ENCODE measurements at regions not wholly inside any gene's neighbourhood (a gene's known extent, or its start where the extent isn't known, plus 50 kb on each side); places are given as distances from the start of the nearest gene placed in this dataset.

DNA sequence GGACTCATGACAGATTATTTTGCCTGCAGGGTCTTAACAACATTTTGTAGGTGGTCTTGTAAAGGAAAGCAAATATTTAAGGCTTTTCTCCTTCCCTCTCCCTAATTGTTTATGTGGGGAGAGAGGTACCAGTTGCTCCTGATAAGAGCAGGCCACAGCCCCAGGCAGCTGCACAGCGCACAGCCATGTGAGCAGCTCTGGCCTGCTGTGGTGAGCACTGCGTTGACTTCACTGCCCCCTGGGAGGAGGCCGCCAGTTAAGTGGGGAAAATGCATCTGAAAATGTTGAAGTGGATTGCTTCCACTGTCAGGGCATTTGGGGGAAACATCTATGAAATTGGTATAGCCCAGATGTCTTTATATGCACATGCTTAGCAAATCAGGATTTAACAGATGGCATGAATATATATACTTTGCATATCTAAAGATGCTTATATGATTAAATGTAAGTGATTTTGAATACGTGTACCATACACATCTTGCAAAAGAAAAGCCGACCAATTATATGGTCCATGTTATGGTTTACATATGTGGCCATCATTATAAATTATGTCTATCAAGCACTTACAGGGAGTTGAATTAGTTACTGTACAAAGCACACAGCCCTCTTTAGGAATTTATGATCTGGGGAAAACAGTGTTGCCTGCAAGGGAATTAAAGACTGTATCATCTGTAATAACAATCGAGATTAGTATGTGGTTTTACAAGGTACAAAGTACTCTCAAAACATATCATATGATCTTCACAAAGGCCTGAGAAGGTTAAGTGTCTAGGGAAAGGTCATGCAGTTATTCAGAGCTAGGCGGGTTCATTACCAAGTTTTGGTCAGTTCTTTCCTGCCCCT is 132.1 kb downstream of the RHOU start:
- no peak for DNase-seq (ENCODE audit: low read depth in 4 of 4, low spot score in 3 of 4)

DNA sequence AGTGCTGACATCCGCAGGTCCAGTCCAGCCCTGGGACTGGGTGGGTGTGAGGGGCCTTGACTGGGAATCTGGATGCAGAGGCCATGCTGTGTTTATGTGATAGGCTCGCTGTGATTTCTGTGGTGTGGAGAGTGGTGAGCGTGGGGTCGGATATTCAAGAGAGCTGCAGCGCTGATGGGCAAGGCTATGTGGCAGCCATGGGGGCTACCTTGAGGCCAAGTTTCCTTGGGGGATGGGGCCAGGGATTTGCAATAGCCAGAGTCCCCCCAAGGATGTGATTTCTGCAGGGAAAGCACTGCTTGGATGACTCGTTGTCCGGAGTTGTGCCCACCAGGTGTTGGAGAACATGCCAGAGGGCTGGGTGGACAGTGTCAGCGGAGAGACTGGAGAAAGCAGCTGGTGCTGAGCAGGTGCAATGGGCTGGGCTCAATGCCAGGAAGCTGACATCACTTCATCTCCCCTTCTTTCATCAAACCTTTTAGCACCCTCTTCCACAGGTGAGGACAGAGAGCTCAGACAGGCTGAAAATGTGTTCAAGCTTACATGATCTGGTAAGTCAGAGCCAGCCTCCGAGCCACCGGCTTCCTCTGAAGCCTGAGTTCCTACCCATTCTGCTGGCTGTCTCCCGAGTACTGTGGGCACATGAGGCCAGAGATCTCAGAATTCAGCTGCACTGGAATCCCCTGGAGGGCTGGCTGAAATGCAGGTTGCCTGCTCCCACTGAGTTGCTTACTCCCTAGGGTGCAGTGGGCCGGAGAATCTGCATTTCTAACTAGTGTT is 132.9 kb downstream of the RHOU start:
- no peak for DNase-seq (ENCODE audit: low read depth in 4 of 4, low spot score in 3 of 4)

- DNase-seq (ENCODE audit: low read depth in 4 of 4, low spot score in 3 of 4) = no peak
Measured at GRCh38 chr1:228868731-228869024, 133.4 kb downstream of the RHOU start.

DNA sequence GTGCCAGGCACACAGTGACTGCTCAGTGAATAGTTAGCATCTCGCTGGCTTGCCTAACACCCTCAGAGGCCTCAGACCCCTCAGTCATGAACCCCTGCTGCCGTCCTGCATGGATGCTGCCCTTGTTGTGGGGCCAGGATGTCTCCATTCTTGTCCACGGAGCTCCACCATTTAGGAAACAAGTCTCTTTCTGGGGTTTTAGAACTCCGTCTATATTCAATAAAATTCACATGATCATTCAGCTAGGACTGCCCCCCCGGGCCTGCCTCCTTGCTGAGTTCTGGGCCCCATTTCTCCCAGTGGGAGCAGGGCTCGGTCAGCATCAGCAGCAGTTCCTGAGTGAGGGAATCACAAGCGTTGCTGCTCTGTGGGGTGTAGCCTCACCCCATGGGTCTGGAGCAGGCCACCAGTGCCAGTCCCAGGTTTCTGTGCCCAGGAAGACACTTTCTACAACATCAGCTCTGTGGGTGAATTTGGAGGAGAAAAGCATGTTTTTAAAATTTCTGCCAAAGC is 134.1 kb downstream of the RHOU start:
- DNase-seq (ENCODE audit: low read depth in 4 of 4, low spot score in 3 of 4) = no peak

- no peak for DNase-seq (ENCODE audit: low read depth in 4 of 4, low spot score in 3 of 4)
Measured at GRCh38 chr1:228870041-228870713, 134.9 kb downstream of the RHOU start.

DNA sequence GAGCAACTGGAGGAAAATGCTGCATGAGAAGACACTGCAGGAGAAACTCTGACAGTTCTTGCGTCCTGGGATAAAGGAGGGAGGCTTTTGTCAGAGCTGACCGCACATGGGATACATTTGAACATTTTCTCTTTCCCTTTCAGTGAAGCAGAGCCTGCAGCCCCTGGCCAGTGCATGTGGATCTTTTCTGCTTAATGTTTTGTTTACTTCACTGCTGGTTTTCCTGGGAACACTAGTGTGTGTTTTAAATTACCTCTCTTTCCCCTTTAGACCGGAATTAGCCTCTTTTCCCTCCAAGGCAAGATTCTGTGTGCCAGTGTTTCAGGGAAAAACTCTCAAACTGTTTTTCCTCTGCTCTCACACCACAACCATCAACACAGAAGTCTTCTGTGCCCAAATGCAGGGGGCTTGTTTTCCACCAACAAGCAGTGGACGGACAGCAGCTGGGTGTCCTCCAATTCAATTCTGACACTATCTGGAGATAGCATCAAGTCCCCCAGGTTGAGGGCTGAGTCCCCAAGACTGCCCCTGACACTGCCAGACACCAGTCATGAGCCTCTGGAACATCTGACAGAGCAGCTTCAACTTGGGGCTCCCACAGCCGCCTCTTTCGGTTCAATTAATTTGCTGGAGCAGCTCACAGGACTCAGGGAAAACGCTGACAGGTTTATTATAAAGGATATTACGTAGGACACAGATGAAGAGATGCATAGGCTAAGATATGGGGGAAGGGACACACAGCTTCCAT is 136.2 kb downstream of the RHOU start:
- peak in 2 of 4 donors; percentile 32 to 55 for DNase-seq (ENCODE audit: low read depth in 4 of 4, low spot score in 3 of 4)

GRCh38 chr1:228872080-228872479 is 136.8 kb downstream of the RHOU start:
- DNase-seq (ENCODE audit: low read depth in 4 of 4, low spot score in 3 of 4) = no peak

GRCh38 chr1:228873709-228874108 is 138.4 kb downstream of the RHOU start:
- DNase-seq (ENCODE audit: low read depth in 4 of 4, low spot score in 3 of 4) = no peak

DNA sequence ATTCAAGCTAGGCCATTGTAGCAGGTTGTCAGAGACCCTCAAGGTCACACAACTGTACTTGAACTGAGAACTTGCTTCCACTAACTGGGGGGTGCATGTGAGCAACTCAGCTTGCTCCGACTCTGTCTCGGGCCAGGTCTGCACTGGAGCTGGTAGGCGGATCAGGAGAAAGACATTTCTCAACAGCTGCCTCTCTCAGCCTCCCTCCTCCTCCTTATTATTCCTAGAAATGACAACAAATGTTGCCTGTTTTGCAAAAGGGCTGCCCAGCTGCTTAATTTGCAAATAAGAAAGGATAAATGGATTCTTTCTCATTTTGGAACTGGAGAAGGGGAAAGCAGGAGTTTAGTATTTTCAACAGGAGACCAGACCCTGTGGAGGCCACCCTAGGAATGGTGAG is 140.5 kb downstream of the RHOU start:
- no peak for DNase-seq (ENCODE audit: low read depth in 4 of 4, low spot score in 3 of 4)

- DNase-seq (ENCODE audit: low read depth in 4 of 4, low spot score in 3 of 4) = no peak
Measured at GRCh38 chr1:228876187-228876586, 140.9 kb downstream of the RHOU start.

DNA sequence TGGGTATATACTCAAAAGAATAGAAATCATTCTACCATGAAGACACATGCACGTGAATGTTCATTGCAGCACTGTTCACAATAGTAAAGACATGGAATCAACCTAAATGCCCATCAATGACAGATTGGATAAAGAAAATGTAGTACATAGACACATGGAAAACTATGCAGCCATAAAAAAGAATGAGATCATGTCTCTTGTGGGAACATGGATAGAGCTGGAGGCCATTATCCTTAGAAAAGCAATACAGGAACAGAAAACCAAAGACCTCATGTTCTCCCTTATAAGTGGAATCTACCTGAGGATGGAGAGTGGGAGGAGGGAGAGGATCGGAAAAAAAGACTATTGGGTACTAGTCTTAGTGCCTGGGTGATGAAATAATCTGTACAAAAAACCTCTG is 143.9 kb downstream of the RHOU start:
- DNase-seq (ENCODE audit: low read depth in 4 of 4, low spot score in 3 of 4) = no peak

- DNase-seq (ENCODE audit: low read depth in 4 of 4, low spot score in 3 of 4) = no peak
Measured at GRCh38 chr1:228882041-228882770, 146.9 kb downstream of the RHOU start.

GRCh38 chr1:228882771-228883450 is 147.6 kb downstream of the RHOU start:
- no peak for DNase-seq (ENCODE audit: low read depth in 4 of 4, low spot score in 3 of 4)

GRCh38 chr1:228883535-228883934 is 148.3 kb downstream of the RHOU start:
- DNase-seq (ENCODE audit: low read depth in 4 of 4, low spot score in 3 of 4) = no peak

DNA sequence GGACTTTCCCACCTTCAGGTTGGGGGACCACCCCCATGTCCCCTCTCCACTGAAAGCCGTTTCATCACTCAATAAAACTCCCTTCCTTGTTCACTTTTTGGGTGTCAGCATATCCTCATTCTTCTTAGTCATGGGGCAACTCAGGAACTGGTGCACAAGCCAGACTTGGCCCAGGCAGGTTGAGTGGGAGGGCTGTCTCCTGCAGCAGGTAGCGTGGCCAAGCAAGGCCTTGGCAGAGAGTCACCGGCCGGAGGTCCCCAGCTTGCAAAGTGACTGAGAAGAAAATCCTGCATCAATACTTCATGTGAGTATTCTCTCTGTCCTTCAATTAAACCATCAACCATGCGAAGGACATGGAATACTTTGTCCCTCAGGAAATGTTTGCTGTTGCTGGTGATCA is 148.9 kb downstream of the RHOU start:
- no peak for DNase-seq (ENCODE audit: low read depth in 4 of 4, low spot score in 3 of 4)

GRCh38 chr1:228884615-228885566 is 149.6 kb downstream of the RHOU start:
- no peak for DNase-seq (ENCODE audit: low read depth in 4 of 4, low spot score in 3 of 4)

DNA sequence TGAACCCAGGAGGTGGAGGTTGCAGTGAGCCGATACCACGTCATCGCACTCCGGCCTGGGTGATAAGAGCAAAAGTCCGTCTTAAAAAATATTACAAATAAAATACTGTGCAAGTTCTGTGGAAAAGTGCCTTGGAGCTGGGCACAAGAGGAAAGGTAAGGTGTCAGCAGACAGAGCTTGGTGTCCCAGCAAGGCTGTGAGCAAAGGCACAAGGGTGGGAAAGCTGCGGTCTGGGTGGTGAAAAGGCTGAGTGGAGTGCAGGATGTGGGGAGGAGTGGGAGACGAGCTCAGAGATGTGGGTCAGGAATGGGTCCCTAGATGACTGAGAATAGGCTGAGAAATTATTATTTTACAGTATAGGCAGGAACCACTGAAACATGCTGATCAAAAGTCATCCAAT is 150.6 kb downstream of the RHOU start:
- no peak for DNase-seq (ENCODE audit: low read depth in 4 of 4, low spot score in 3 of 4)

DNA sequence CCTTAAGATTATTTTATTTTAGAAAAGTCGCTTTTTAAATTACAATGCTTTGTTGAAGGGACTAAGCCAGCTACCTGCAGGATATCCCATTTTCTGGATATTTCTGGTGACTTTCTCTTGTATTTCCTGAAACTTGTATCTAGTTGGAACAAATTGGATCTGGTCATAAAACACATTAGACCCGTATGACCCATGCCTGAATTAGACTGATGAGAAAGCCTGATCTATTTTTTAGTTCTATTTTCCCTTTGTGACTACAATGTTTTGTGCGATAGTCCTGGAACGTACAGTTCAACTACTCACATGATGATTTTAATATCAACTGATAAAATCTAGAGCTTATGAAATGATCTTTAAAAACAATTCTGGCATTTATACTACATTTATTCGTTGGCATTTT is 151.8 kb downstream of the RHOU start:
- no peak for DNase-seq (ENCODE audit: low read depth in 4 of 4, low spot score in 3 of 4)

All from left renal pelvis (tissue), 4 donors.